OCI-LY3 (cell line): ENCODE measurements at regions not wholly inside any gene's neighbourhood (a gene's known extent, or its start where the extent isn't known, plus 50 kb on each side); places are given as distances from the start of the nearest gene placed in this dataset.

Experiments used
- EZH2phosphoT487 ChIP-seq: fragments of 200-600 bp; shearing (Covaris generic); IDR thresholded peaks from 2 replicates; pipeline ENCODE4 v1.6.1; 2018; ENCODE audit warnings: antibody characterized with exemption, mixed run types, low read depth
- TF ChIP-seq, protein P1 (sequence below): fragments of 200-600, 300-600 bp; sonication (generic); IDR thresholded peaks from 2 replicates; pipeline ENCODE4 v1.5.1; 2014; ENCODE audit warnings: antibody characterized with exemption, low read length, low read depth

DNA sequence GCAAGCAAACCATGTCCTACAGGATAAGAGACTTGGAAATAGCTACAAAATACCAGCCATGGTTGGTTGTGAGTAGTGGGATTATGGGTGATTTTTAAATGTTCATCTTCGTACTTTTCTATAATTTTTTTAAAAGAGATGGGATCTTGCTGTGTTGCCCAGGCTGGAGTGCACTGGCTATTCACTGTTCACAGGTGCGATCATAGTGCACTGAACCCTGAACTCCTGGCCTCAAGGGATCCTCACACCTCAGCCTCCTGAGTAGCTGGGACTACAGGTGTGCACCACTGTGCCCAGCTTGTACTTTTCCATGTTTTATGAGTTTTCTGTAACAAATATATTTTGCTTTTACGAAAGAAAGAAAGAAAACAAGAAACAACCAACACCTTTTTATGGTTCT, 224.2 kb downstream of the FOXD2 start:
- TF ChIP-seq, protein P1, sequence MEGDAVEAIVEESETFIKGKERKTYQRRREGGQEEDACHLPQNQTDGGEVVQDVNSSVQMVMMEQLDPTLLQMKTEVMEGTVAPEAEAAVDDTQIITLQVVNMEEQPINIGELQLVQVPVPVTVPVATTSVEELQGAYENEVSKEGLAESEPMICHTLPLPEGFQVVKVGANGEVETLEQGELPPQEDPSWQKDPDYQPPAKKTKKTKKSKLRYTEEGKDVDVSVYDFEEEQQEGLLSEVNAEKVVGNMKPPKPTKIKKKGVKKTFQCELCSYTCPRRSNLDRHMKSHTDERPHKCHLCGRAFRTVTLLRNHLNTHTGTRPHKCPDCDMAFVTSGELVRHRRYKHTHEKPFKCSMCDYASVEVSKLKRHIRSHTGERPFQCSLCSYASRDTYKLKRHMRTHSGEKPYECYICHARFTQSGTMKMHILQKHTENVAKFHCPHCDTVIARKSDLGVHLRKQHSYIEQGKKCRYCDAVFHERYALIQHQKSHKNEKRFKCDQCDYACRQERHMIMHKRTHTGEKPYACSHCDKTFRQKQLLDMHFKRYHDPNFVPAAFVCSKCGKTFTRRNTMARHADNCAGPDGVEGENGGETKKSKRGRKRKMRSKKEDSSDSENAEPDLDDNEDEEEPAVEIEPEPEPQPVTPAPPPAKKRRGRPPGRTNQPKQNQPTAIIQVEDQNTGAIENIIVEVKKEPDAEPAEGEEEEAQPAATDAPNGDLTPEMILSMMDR, result no peak
- no peak for TF ChIP-seq EZH2phosphoT487
